ENCODE measurements at regions not wholly inside any gene's neighbourhood (a gene's known extent, or its start where the extent isn't known, plus 50 kb on each side); places are given as distances from the start of the nearest gene placed in this dataset.
"Not testable (repeated sequence)": the region's sequence is repeated elsewhere in the genome, so short reads cannot be mapped to it uniquely, and the experiment has no call there.

GRCh38 chr5:101473483-101473882 is 570.4 kb upstream of the ST8SIA4 start:
- no peak for TF ChIP-seq CTCF (IDR thresholded peaks at IDR 0.05)
- no peaks in the 10 kb centered on the region for H3K36me3 ChIP-seq (ENCODE audit: control insufficient read depth, insufficient read depth, low read length)
- H3K27me3 ChIP-seq (ENCODE audit: control insufficient read depth, insufficient read depth, low read length): no peaks in the 10 kb centered on the region
- no peak overlapping the region for H3K4me3 ChIP-seq (ENCODE audit: low read depth, low read length)
- H3K9me3 ChIP-seq (ENCODE audit: control insufficient read depth, low read length): no peaks in the 10 kb centered on the region
- no peaks in the 10 kb centered on the region for H3K79me2 ChIP-seq
- H3K4me1 ChIP-seq: no peaks in the 10 kb centered on the region
- H3K27ac ChIP-seq: no peak overlapping the region
- no peak overlapping the region for H3K9ac ChIP-seq
- H2AFZ ChIP-seq: no peak overlapping the region
- H3K4me2 ChIP-seq (ENCODE audit: low read length): no peak overlapping the region

- H3K27ac ChIP-seq: no peak overlapping the region
- no peak overlapping the region for H2AFZ ChIP-seq
- no peaks in the 10 kb centered on the region for H3K79me2 ChIP-seq
- no peaks in the 10 kb centered on the region for H3K27me3 ChIP-seq (ENCODE audit: control insufficient read depth, insufficient read depth, low read length)
- H3K9me3 ChIP-seq (ENCODE audit: control insufficient read depth, low read length): no peaks in the 10 kb centered on the region
- no peak overlapping the region for H3K4me3 ChIP-seq (ENCODE audit: low read depth, low read length)
- TF ChIP-seq CTCF (IDR thresholded peaks at IDR 0.05): no peak
- no peak overlapping the region for H3K9ac ChIP-seq
- no peaks in the 10 kb centered on the region for H3K4me1 ChIP-seq
- no peaks in the 10 kb centered on the region for H3K36me3 ChIP-seq (ENCODE audit: control insufficient read depth, insufficient read depth, low read length)
- H3K4me2 ChIP-seq (ENCODE audit: low read length): no peak overlapping the region
Measured at GRCh38 chr5:101461455-101461854, 558.4 kb upstream of the ST8SIA4 start.

GRCh38 chr5:101458587-101458986 is 555.5 kb upstream of the ST8SIA4 start:
- H3K4me1 ChIP-seq: no peaks in the 10 kb centered on the region
- no peak overlapping the region for H3K9ac ChIP-seq
- no peak overlapping the region for H3K4me3 ChIP-seq (ENCODE audit: low read depth, low read length)
- H2AFZ ChIP-seq: no peak overlapping the region
- no peaks in the 10 kb centered on the region for H3K36me3 ChIP-seq (ENCODE audit: control insufficient read depth, insufficient read depth, low read length)
- no peaks in the 10 kb centered on the region for H3K9me3 ChIP-seq (ENCODE audit: control insufficient read depth, low read length)
- H3K4me2 ChIP-seq (ENCODE audit: low read length): no peak overlapping the region
- H3K27me3 ChIP-seq (ENCODE audit: control insufficient read depth, insufficient read depth, low read length): no peaks in the 10 kb centered on the region
- H3K79me2 ChIP-seq: no peaks in the 10 kb centered on the region
- H3K27ac ChIP-seq: no peak overlapping the region
- no peak for TF ChIP-seq CTCF (IDR thresholded peaks at IDR 0.05)

GRCh38 chr5:101455851-101456250 is 552.8 kb upstream of the ST8SIA4 start:
- TF ChIP-seq CTCF (IDR thresholded peaks at IDR 0.05): no peak
- Histone ChIP-seq H3K9ac (no peak overlapping the region), H3K9me3 (ENCODE audit: control insufficient read depth, low read length) (no peaks in the 10 kb centered on the region), H3K4me1 (no peaks in the 10 kb centered on the region), H3K27me3 (ENCODE audit: control insufficient read depth, insufficient read depth, low read length) (no peaks in the 10 kb centered on the region), H2AFZ (no peak overlapping the region), H3K27ac (no peak overlapping the region), H3K4me3 (ENCODE audit: low read depth, low read length) (no peak overlapping the region), H3K79me2 (no peaks in the 10 kb centered on the region), H3K36me3 (ENCODE audit: control insufficient read depth, insufficient read depth, low read length) (no peaks in the 10 kb centered on the region), H3K4me2 (ENCODE audit: low read length) (no peak overlapping the region)

GRCh38 chr5:101455048-101455447 is 552.0 kb upstream of the ST8SIA4 start:
- Histone ChIP-seq H3K4me2 (ENCODE audit: low read length) (no peak overlapping the region), H3K79me2 (no peaks in the 10 kb centered on the region), H3K36me3 (ENCODE audit: control insufficient read depth, insufficient read depth, low read length) (no peaks in the 10 kb centered on the region), H3K4me1 (no peaks in the 10 kb centered on the region), H2AFZ (no peak overlapping the region), H3K9ac (no peak overlapping the region), H3K27me3 (ENCODE audit: control insufficient read depth, insufficient read depth, low read length) (no peaks in the 10 kb centered on the region), H3K27ac (no peak overlapping the region), H3K9me3 (ENCODE audit: control insufficient read depth, low read length) (no peaks in the 10 kb centered on the region), H3K4me3 (ENCODE audit: low read depth, low read length) (no peak overlapping the region)
- no peak for TF ChIP-seq CTCF (IDR thresholded peaks at IDR 0.05)

GRCh38 chr5:101442281-101442680 is 539.2 kb upstream of the ST8SIA4 start:
- H3K4me1 ChIP-seq, H3K27ac ChIP-seq: not testable (repeated sequence)

More at GRCh38 chr5:101442281-101442680, 539.2 kb upstream of the ST8SIA4 start:
- not testable (repeated sequence) for H3K27me3 ChIP-seq (ENCODE audit: control insufficient read depth, insufficient read depth, low read length); H3K79me2 ChIP-seq; H3K9me3 ChIP-seq (ENCODE audit: control insufficient read depth, low read length); H3K4me3 ChIP-seq (ENCODE audit: low read depth, low read length); H3K36me3 ChIP-seq (ENCODE audit: control insufficient read depth, insufficient read depth, low read length); H2AFZ ChIP-seq; H3K4me2 ChIP-seq (ENCODE audit: low read length); H3K9ac ChIP-seq
